HUES6 (cell line): ENCODE measurements at regions not wholly inside any gene's neighbourhood (a gene's known extent, or its start where the extent isn't known, plus 50 kb on each side); places are given as distances from the start of the nearest gene placed in this dataset.

Experiments used
- H3K27ac ChIP-seq: 2 replicates; pipeline ENCODE4 v1.7.0; 2013; ENCODE audit warnings: low read depth, mild to moderate bottlenecking, low read length, inconsistent platforms
- H3K27me3 ChIP-seq: 2 replicates; pipeline ENCODE4 v1.6.1; 2013; ENCODE audit warnings: low read length; ENCODE audit not compliant: control insufficient read depth, insufficient read depth
- H3K36me3 ChIP-seq: 2 replicates; pipeline ENCODE4 v1.6.1; 2013; ENCODE audit warnings: low read length; ENCODE audit not compliant: control insufficient read depth, insufficient read depth
- H3K4me1 ChIP-seq: 2 replicates; pipeline ENCODE4 v1.6.1; 2013; ENCODE audit warnings: low read length; ENCODE audit not compliant: control insufficient read depth, insufficient read depth
- H3K4me3 ChIP-seq: 2 replicates; pipeline ENCODE4 v1.5.1; 2013; ENCODE audit warnings: low read depth, low read length
- H3K9ac ChIP-seq: one replicate; pipeline ENCODE4 v1.6.1; 2013; ENCODE audit warnings: mild to moderate bottlenecking, low read length
- H3K9me3 ChIP-seq: 2 replicates; pipeline ENCODE4 v1.6.1; 2013; ENCODE audit warnings: low read depth, low read length; ENCODE audit not compliant: control insufficient read depth, insufficient read depth

GRCh38 chrX:97995834-97996233 lies 1112.1 kb downstream of the RPA4 start:
- H3K9ac ChIP-seq = no peak overlapping the region
- H3K27ac ChIP-seq = no peak overlapping the region
- no peaks in the 10 kb centered on the region for H3K27me3 ChIP-seq

GRCh38 chrX:98028691-98029090 lies 1145.0 kb downstream of the RPA4 start:
- Histone ChIP-seq H3K4me3 (no peak overlapping the region), H3K4me1 (no peaks in the 10 kb centered on the region), H3K9me3 (peaks cover 13% of the 10 kb centered on the region), H3K9ac (no peak overlapping the region), H3K27ac (no peak overlapping the region), H3K36me3 (no peaks in the 10 kb centered on the region), H3K27me3 (no peaks in the 10 kb centered on the region)

More at GRCh38 chrX:97995834-97996233, 1112.1 kb downstream of the RPA4 start:
- peaks cover 20% of the 10 kb centered on the region for H3K9me3 ChIP-seq
- H3K4me3 ChIP-seq = no peak overlapping the region
- peaks cover 4% of the 10 kb centered on the region for H3K36me3 ChIP-seq
- H3K4me1 ChIP-seq = no peaks in the 10 kb centered on the region

GRCh38 chrX:98029861-98030260 lies 1146.2 kb downstream of the RPA4 start:
- no peaks in the 10 kb centered on the region for H3K27me3 ChIP-seq

GRCh38 chrX:98057176-98057575 lies 1173.5 kb downstream of the RPA4 start:
- H3K9me3 ChIP-seq = peaks cover 6% of the 10 kb centered on the region; the same call in 1 of the 2 replicates
- H3K27ac ChIP-seq = no peak overlapping the region
- no peaks in the 10 kb centered on the region for H3K27me3 ChIP-seq
- no peaks in the 10 kb centered on the region for H3K4me1 ChIP-seq
- no peak overlapping the region for H3K9ac ChIP-seq
- H3K4me3 ChIP-seq = no peak overlapping the region
- H3K36me3 ChIP-seq = no peaks in the 10 kb centered on the region

More at GRCh38 chrX:98029861-98030260, 1146.2 kb downstream of the RPA4 start:
- H3K36me3 ChIP-seq = no peaks in the 10 kb centered on the region
- no peaks in the 10 kb centered on the region for H3K4me1 ChIP-seq
- H3K9ac ChIP-seq = no peak overlapping the region
- H3K9me3 ChIP-seq = peaks cover 6% of the 10 kb centered on the region; the same call in 1 of the 2 replicates
- no peak overlapping the region for H3K27ac ChIP-seq
- no peak overlapping the region for H3K4me3 ChIP-seq

GRCh38 chrX:98065151-98065550 lies 1181.4 kb downstream of the RPA4 start:
- no peaks in the 10 kb centered on the region for H3K36me3 ChIP-seq
- no peak overlapping the region for H3K4me3 ChIP-seq
- peaks cover 18% of the 10 kb centered on the region for H3K4me1 ChIP-seq
- H3K9ac ChIP-seq = no peak overlapping the region
- no peaks in the 10 kb centered on the region for H3K9me3 ChIP-seq
- H3K27ac ChIP-seq = no peak overlapping the region
- no peaks in the 10 kb centered on the region for H3K27me3 ChIP-seq

- Histone ChIP-seq H3K27ac (no peak overlapping the region), H3K4me1 (peaks cover 27% of the 10 kb centered on the region), H3K9ac (no peak overlapping the region), H3K36me3 (no peaks in the 10 kb centered on the region), H3K27me3 (no peaks in the 10 kb centered on the region), H3K4me3 (no peak overlapping the region), H3K9me3 (no peaks in the 10 kb centered on the region)
Measured at GRCh38 chrX:98067611-98068010, 1183.9 kb downstream of the RPA4 start.

- H3K27me3 ChIP-seq = no peaks in the 10 kb centered on the region
- no peaks in the 10 kb centered on the region for H3K36me3 ChIP-seq
- peaks cover 27% of the 10 kb centered on the region for H3K4me1 ChIP-seq
- no peak overlapping the region for H3K4me3 ChIP-seq
- H3K27ac ChIP-seq = no peak overlapping the region
- H3K9ac ChIP-seq = no peak overlapping the region
- no peaks in the 10 kb centered on the region for H3K9me3 ChIP-seq
Measured at GRCh38 chrX:98068024-98068580, 1184.4 kb downstream of the RPA4 start.

- peaks cover 27% of the 10 kb centered on the region for H3K4me1 ChIP-seq
- H3K9me3 ChIP-seq = no peaks in the 10 kb centered on the region
- no peaks in the 10 kb centered on the region for H3K36me3 ChIP-seq
- H3K27ac ChIP-seq = no peak overlapping the region
- no peaks in the 10 kb centered on the region for H3K27me3 ChIP-seq
- H3K9ac ChIP-seq = no peak overlapping the region
- H3K4me3 ChIP-seq = no peak overlapping the region
Measured at GRCh38 chrX:98071331-98071730, 1187.6 kb downstream of the RPA4 start.

GRCh38 chrX:98077440-98077839 lies 1193.7 kb downstream of the RPA4 start:
- peaks cover 7% of the 10 kb centered on the region for H3K9me3 ChIP-seq
- H3K27me3 ChIP-seq = no peaks in the 10 kb centered on the region
- H3K9ac ChIP-seq = no peak overlapping the region
- H3K4me3 ChIP-seq = no peak overlapping the region
- no peaks in the 10 kb centered on the region for H3K4me1 ChIP-seq
- H3K27ac ChIP-seq = no peak overlapping the region
- H3K36me3 ChIP-seq = no peaks in the 10 kb centered on the region

GRCh38 chrX:98111684-98112083 lies 1228.0 kb downstream of the RPA4 start:
- Histone ChIP-seq H3K4me3 (no peak overlapping the region), H3K4me1 (peaks cover 15% of the 10 kb centered on the region), H3K9ac (no peak overlapping the region), H3K27ac (no peak overlapping the region), H3K27me3 (no peaks in the 10 kb centered on the region), H3K9me3 (no peaks in the 10 kb centered on the region), H3K36me3 (no peaks in the 10 kb centered on the region)

- H3K9ac ChIP-seq = no peak overlapping the region
- H3K4me3 ChIP-seq = no peak overlapping the region
- H3K27me3 ChIP-seq = no peaks in the 10 kb centered on the region
- H3K27ac ChIP-seq = no peak overlapping the region
- H3K36me3 ChIP-seq = no peaks in the 10 kb centered on the region
- no peaks in the 10 kb centered on the region for H3K9me3 ChIP-seq
- H3K4me1 ChIP-seq = peaks cover 8% of the 10 kb centered on the region
Measured at GRCh38 chrX:98114021-98114420, 1230.3 kb downstream of the RPA4 start.
